ENCODE measurements at regions not wholly inside any gene's neighbourhood (a gene's known extent, or its start where the extent isn't known, plus 50 kb on each side); places are given as distances from the start of the nearest gene placed in this dataset.

DNA sequence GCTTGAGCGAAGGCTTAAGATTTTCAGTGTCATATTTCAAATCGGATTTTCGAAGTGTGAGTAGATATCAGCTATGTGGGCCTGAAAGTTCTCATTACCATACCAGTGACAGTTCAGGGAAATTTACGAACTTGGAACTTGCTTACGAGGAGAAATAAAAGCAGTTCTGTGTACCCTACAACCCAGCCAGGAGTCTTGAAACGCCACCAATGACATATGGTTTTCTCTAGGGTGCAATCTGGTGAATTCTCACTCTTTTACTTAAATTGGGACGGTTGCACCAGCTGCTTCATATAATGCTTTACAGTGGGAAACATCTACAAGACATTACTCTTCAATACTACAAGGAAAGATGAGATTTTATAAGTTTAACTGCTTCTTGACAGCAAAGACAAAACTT is 253.6 kb upstream of the FOXK1 start:
- TF ChIP-seq, protein P1, sequence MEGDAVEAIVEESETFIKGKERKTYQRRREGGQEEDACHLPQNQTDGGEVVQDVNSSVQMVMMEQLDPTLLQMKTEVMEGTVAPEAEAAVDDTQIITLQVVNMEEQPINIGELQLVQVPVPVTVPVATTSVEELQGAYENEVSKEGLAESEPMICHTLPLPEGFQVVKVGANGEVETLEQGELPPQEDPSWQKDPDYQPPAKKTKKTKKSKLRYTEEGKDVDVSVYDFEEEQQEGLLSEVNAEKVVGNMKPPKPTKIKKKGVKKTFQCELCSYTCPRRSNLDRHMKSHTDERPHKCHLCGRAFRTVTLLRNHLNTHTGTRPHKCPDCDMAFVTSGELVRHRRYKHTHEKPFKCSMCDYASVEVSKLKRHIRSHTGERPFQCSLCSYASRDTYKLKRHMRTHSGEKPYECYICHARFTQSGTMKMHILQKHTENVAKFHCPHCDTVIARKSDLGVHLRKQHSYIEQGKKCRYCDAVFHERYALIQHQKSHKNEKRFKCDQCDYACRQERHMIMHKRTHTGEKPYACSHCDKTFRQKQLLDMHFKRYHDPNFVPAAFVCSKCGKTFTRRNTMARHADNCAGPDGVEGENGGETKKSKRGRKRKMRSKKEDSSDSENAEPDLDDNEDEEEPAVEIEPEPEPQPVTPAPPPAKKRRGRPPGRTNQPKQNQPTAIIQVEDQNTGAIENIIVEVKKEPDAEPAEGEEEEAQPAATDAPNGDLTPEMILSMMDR (IDR thresholded peaks at IDR 0.05; ENCODE audit: low read depth, low read length, poor library complexity, severe bottlenecking), result no peak
- TF ChIP-seq EZH2phosphoT487 (IDR thresholded peaks at IDR 0.05; ENCODE audit: borderline replicate concordance, low read length), result no peak

All from DOHH2 (cell line).